VCaP (cell line): ENCODE measurements at regions not wholly inside any gene's neighbourhood (a gene's known extent, or its start where the extent isn't known, plus 50 kb on each side); places are given as distances from the start of the nearest gene placed in this dataset.
"Not testable (repeated sequence)": the region's sequence is repeated elsewhere in the genome, so short reads cannot be mapped to it uniquely, and the experiment has no call there.

Experiments
- H3K27ac ChIP-seq: fragments of 450-650 bp; 2 replicates; pipeline ENCODE4 v1.5.1; 2017
- CTCF ChIP-seq: fragments of 450-650 bp; conservative IDR thresholded peaks from 2 replicates; pipeline ENCODE4 v1.5.1; 2017; ENCODE audit warnings: mild to moderate bottlenecking, moderate library complexity

GRCh38 chr10:123221418-123221817, 67.2 kb downstream of the BUB3 start:
- H3K27ac ChIP-seq, result no peak overlapping the region

GRCh38 chr10:123222832-123223231, 68.6 kb downstream of the BUB3 start:
- H3K27ac ChIP-seq, result no peak overlapping the region
- no peak for TF ChIP-seq CTCF

More at GRCh38 chr10:123221418-123221817, 67.2 kb downstream of the BUB3 start:
- no peak for TF ChIP-seq CTCF

- peak overlapping the region; percentile 38; the same call in 1 of the 2 replicates for H3K27ac ChIP-seq
- TF ChIP-seq CTCF, result no peak
Observed at GRCh38 chr10:123227706-123228105, 73.5 kb downstream of the BUB3 start.

GRCh38 chr10:123229927-123230630, 75.9 kb downstream of the BUB3 start:
- TF ChIP-seq CTCF, result no peak
- no peak overlapping the region for H3K27ac ChIP-seq

GRCh38 chr10:123232879-123233278, 78.7 kb downstream of the BUB3 start:
- not testable (repeated sequence) for H3K27ac ChIP-seq

- H3K27ac ChIP-seq, result not testable (repeated sequence)
Observed at GRCh38 chr10:123235014-123235413, 80.8 kb downstream of the BUB3 start.

GRCh38 chr10:123236126-123236525, 81.9 kb downstream of the BUB3 start:
- TF ChIP-seq CTCF, result no peak

GRCh38 chr10:123240250-123240649, 86.0 kb downstream of the BUB3 start:
- no peak for TF ChIP-seq CTCF
- no peak overlapping the region for H3K27ac ChIP-seq

More at GRCh38 chr10:123236126-123236525, 81.9 kb downstream of the BUB3 start:
- no peak overlapping the region for H3K27ac ChIP-seq
